ENCODE measurements at regions not wholly inside any gene's neighbourhood (a gene's known extent, or its start where the extent isn't known, plus 50 kb on each side); places are given as distances from the start of the nearest gene placed in this dataset.

- TF ChIP-seq, protein P1, sequence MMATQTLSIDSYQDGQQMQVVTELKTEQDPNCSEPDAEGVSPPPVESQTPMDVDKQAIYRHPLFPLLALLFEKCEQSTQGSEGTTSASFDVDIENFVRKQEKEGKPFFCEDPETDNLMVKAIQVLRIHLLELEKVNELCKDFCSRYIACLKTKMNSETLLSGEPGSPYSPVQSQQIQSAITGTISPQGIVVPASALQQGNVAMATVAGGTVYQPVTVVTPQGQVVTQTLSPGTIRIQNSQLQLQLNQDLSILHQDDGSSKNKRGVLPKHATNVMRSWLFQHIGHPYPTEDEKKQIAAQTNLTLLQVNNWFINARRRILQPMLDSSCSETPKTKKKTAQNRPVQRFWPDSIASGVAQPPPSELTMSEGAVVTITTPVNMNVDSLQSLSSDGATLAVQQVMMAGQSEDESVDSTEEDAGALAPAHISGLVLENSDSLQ (IDR thresholded peaks at IDR 0.05) = no peak
- TF ChIP-seq CTBP1 (IDR thresholded peaks at IDR 0.05; ENCODE audit: borderline replicate concordance) (no peak), HDGF (IDR thresholded peaks at IDR 0.05; ENCODE audit: borderline replicate concordance) (no peak), BHLHE40 (IDR thresholded peaks at IDR 0.05; ENCODE audit: borderline replicate concordance) (no peak), FOXK2 (IDR thresholded peaks at IDR 0.05) (no peak), LEF1 (IDR thresholded peaks at IDR 0.05; ENCODE audit: borderline replicate concordance) (no peak), NFRKB (IDR thresholded peaks at IDR 0.05) (no peak), ARNT (IDR thresholded peaks at IDR 0.05) (no peak), FOXM1 (IDR thresholded peaks at IDR 0.05; ENCODE audit: borderline replicate concordance) (no peak), ZNF384 (IDR thresholded peaks at IDR 0.05) (no peak), TARDBP (IDR thresholded peaks at IDR 0.05) (no peak), FOXA1 (IDR thresholded peaks at IDR 0.05) (no peak), SP1 (IDR thresholded peaks at IDR 0.05) (no peak), L3MBTL2 (conservative IDR thresholded peaks at IDR 0.05) (no peak)
- DNase-seq (ENCODE audit: extremely low spot score) = no peak
- ChIA-PET CTCF (no interaction called here), POLR2A (no interaction called here)
Observed at GRCh38 chr3:171943262-171944117, 95.9 kb upstream of the FNDC3B start.

GRCh38 chr3:171944118-171945016 is 95.0 kb upstream of the FNDC3B start:
- peak; percentile 34 for DNase-seq (ENCODE audit: extremely low spot score)
- ChIA-PET POLR2A (no interaction called here), CTCF (no interaction called here)
- TF ChIP-seq, protein P1 (IDR thresholded peaks at IDR 0.05) = peak; percentile 90
- TF ChIP-seq NFRKB (IDR thresholded peaks at IDR 0.05) (no peak), HDGF (IDR thresholded peaks at IDR 0.05; ENCODE audit: borderline replicate concordance) (no peak), FOXK2 (IDR thresholded peaks at IDR 0.05) (no peak), SP1 (IDR thresholded peaks at IDR 0.05) (no peak)

- no peak for DNase-seq (ENCODE audit: extremely low spot score)
- no peak for TF ChIP-seq CTBP1 (IDR thresholded peaks at IDR 0.05; ENCODE audit: borderline replicate concordance)
- no peak for TF ChIP-seq SUZ12 (IDR thresholded peaks at IDR 0.05)
- no peak for TF ChIP-seq LEF1 (IDR thresholded peaks at IDR 0.05; ENCODE audit: borderline replicate concordance)
- no peak for TF ChIP-seq ELF4 (IDR thresholded peaks at IDR 0.05)
- no peak for TF ChIP-seq HDGF (IDR thresholded peaks at IDR 0.05; ENCODE audit: borderline replicate concordance)
- no peak for TF ChIP-seq NFRKB (IDR thresholded peaks at IDR 0.05)
- no peak for TF ChIP-seq TARDBP (IDR thresholded peaks at IDR 0.05)
- no peak for TF ChIP-seq ARNT (IDR thresholded peaks at IDR 0.05)
- no peak for TF ChIP-seq FOXK2 (IDR thresholded peaks at IDR 0.05)
- no peak for TF ChIP-seq FOXA1 (IDR thresholded peaks at IDR 0.05)
- no peak for TF ChIP-seq BHLHE40 (IDR thresholded peaks at IDR 0.05; ENCODE audit: borderline replicate concordance)
- no peak for TF ChIP-seq SP1 (IDR thresholded peaks at IDR 0.05)
- no peak for TF ChIP-seq L3MBTL2 (conservative IDR thresholded peaks at IDR 0.05)
- no peak for TF ChIP-seq FOXM1 (IDR thresholded peaks at IDR 0.05; ENCODE audit: borderline replicate concordance)
- POLR2A ChIA-PET = no interaction called here
- CTCF ChIA-PET = no interaction called here
Observed at GRCh38 chr3:171948674-171949073, 90.7 kb upstream of the FNDC3B start.

DNA sequence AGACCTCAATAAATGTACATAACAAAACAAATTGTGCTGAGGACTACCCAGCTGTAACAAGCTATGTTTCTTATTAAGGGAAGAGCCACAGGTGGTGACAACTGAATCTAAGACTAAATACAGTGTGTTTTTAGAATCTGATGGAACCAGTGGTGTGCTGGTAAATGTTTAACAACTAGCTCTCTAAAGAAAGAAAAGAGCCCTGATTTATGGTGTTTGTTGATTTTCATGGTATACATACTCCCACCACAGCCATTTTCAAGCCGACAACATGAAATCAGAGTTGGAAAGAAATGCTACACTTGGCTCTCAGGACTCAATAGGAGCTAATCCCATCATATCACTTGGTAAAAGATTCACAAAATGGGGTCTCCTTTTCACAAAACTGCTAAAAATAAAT is 89.8 kb upstream of the FNDC3B start:
- DNase-seq (ENCODE audit: extremely low spot score) = no peak
- ChIA-PET CTCF (no interaction called here), POLR2A (no interaction called here)
- TF ChIP-seq SUZ12 (IDR thresholded peaks at IDR 0.05) (no peak), TARDBP (IDR thresholded peaks at IDR 0.05) (no peak), CTBP1 (IDR thresholded peaks at IDR 0.05; ENCODE audit: borderline replicate concordance) (no peak), ELF4 (IDR thresholded peaks at IDR 0.05) (no peak), ARNT (IDR thresholded peaks at IDR 0.05) (no peak), BHLHE40 (IDR thresholded peaks at IDR 0.05; ENCODE audit: borderline replicate concordance) (no peak)

DNA sequence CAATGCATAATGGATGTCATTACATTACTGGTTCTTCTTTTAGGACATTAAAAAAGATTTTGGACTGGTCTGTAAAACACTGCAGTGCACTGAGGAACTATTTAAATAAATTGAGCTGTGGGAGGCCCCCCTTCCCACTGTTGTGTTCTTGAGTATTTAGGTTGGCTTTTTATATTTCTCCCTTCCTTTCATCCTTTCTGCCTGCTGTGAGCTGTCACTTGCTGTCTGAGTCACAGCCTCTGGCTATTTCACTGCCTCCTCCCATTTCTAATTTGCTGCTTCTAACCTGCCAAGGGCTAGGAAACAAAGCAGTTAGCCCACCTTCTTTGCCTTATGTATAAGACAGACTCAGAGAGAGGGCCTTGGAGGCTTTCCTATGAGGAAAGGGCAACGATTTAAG is 89.0 kb upstream of the FNDC3B start:
- peak; percentile 24 for DNase-seq (ENCODE audit: extremely low spot score)
- POLR2A ChIA-PET = no interaction called here
- CTCF ChIA-PET = no interaction called here
- TF ChIP-seq CTBP1 (IDR thresholded peaks at IDR 0.05; ENCODE audit: borderline replicate concordance) = no peak
- TF ChIP-seq, protein P1 (IDR thresholded peaks at IDR 0.05) = peak; percentile 58

DNA sequence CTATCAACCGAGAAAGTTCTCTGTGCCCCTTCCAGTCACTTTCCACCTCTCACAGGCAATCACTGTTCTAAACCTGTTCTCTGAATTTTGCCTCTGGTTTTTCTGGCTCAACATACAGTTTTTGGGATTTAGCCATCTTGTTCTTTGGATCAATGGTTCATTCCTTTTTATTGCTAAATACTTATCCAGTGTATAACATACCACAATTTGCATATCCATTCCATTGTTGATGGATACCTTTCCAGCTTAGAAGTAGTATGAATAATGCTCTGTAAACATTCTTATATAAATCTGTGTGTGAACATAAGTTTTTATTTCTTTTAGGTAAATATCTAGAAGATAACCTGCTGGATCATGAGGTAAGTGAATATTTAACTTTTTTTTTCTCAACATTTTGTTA is 87.8 kb upstream of the FNDC3B start:
- ChIA-PET POLR2A (no interaction called here), CTCF (no interaction called here)
- no peak for DNase-seq (ENCODE audit: extremely low spot score)
- no peak for TF ChIP-seq FOXA1 (IDR thresholded peaks at IDR 0.05)
- TF ChIP-seq ZNF384 (IDR thresholded peaks at IDR 0.05) = no peak
- no peak for TF ChIP-seq CTBP1 (IDR thresholded peaks at IDR 0.05; ENCODE audit: borderline replicate concordance)
- no peak for TF ChIP-seq L3MBTL2 (conservative IDR thresholded peaks at IDR 0.05)
- no peak for TF ChIP-seq LEF1 (IDR thresholded peaks at IDR 0.05; ENCODE audit: borderline replicate concordance)
- no peak for TF ChIP-seq NFRKB (IDR thresholded peaks at IDR 0.05)
- TF ChIP-seq FOXK2 (IDR thresholded peaks at IDR 0.05) = no peak
- TF ChIP-seq TARDBP (IDR thresholded peaks at IDR 0.05) = no peak
- no peak for TF ChIP-seq ARNT (IDR thresholded peaks at IDR 0.05)
- TF ChIP-seq BHLHE40 (IDR thresholded peaks at IDR 0.05; ENCODE audit: borderline replicate concordance) = no peak
- no peak for TF ChIP-seq ELF4 (IDR thresholded peaks at IDR 0.05)
- no peak for TF ChIP-seq FOXM1 (IDR thresholded peaks at IDR 0.05; ENCODE audit: borderline replicate concordance)
- no peak for TF ChIP-seq SUZ12 (IDR thresholded peaks at IDR 0.05)
- no peak for TF ChIP-seq HDGF (IDR thresholded peaks at IDR 0.05; ENCODE audit: borderline replicate concordance)
- TF ChIP-seq, protein P1 (IDR thresholded peaks at IDR 0.05) = no peak
